IPS DF 6.9 (cell line): ENCODE measurements at regions not wholly inside any gene's neighbourhood (a gene's known extent, or its start where the extent isn't known, plus 50 kb on each side); places are given as distances from the start of the nearest gene placed in this dataset.
"Not testable (repeated sequence)": the region's sequence is repeated elsewhere in the genome, so short reads cannot be mapped to it uniquely, and the experiment has no call there.

ENCODE experiments used
- DNase-seq: peaks from one replicate; pipeline ENCODE4 v3.0.0-alpha.2; 2013; ENCODE audit warnings: low read depth, low spot score
- H3K27ac ChIP-seq: one replicate; pipeline ENCODE4 v1.5.1; 2013; ENCODE audit warnings: low read length, control low read depth
- H3K27me3 ChIP-seq: 2 replicates; pipeline ENCODE4 v1.6.1; 2013; ENCODE audit warnings: mild to moderate bottlenecking, low read length; ENCODE audit not compliant: control insufficient read depth, insufficient read depth
- H3K36me3 ChIP-seq: 2 replicates; pipeline ENCODE4 v1.6.1; 2013; ENCODE audit warnings: low read length; ENCODE audit not compliant: control insufficient read depth, insufficient read depth
- H3K4me1 ChIP-seq: 2 replicates; pipeline ENCODE4 v1.6.1; 2013; ENCODE audit warnings: low read length; ENCODE audit not compliant: control insufficient read depth, insufficient read depth
- H3K4me3 ChIP-seq: 2 replicates; pipeline ENCODE4 v1.5.1; 2013; ENCODE audit warnings: mild to moderate bottlenecking, low read length
- H3K9me3 ChIP-seq: 2 replicates; pipeline ENCODE4 v1.6.1; 2013; ENCODE audit warnings: low read length, inconsistent platforms; ENCODE audit not compliant: control insufficient read depth, insufficient read depth
- WGBS: extraction: QIAGEN DNeasy Blood & Tissue Kit; methylation state at CpG from one replicate; pipeline ENCODE4 v1.1.7; 2013; ENCODE audit warnings: mixed read lengths, missing lambda C conversion rate; ENCODE audit not compliant: insufficient read length, insufficient coverage; 5-methylcytosine and 5-hydroxymethylcytosine counted together

GRCh38 chr11:114928260-114928870 lies 250.0 kb downstream of the NXPE2 start:
- no peaks in the 10 kb centered on the region for H3K27me3 ChIP-seq
- no peaks in the 10 kb centered on the region for H3K36me3 ChIP-seq
- WGBS = no CpG with 5 or more reads among the region's 6 CpGs

DNA sequence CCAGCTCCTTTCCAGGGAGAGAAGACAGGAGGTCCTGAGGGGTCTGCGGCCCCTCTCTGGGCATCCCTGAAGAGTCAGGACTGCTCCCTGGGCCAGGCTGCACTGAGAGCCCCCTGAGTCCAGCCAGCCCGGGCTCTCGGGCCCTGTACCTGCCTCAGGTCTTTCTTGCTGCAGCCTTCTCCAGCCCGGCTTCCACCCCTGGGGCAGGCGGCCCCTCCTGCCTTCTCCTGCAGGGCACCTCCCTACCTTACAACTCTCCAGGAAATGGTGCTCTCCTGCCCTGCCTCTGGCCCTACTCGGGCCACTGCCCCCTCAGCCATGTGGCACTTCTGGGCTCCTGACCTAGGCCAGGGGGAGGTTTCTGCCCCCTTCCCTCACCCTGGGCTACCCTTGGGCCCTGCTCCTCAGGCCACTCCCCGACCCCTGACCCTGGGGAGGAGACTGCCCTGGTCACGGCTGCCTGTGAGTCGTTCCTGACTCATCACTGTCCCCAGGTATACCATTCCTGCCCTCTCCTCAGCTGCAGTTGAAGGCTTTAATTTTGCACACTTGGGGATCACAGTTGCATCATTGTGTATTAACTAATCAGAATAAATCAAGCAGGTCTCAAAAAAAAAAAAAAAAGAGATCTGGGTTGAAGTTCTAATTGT lies 251.1 kb downstream of the NXPE2 start:
- Histone ChIP-seq H3K4me1 (no peaks in the 10 kb centered on the region), H3K4me3 (no peak overlapping the region), H3K27ac (no peak overlapping the region), H3K36me3 (no peaks in the 10 kb centered on the region), H3K9me3 (no peaks in the 10 kb centered on the region), H3K27me3 (no peaks in the 10 kb centered on the region)
- WGBS = no CpG with 5 or more reads among the region's 9 CpGs
- DNase-seq = no peak

More at GRCh38 chr11:114928260-114928870, 250.0 kb downstream of the NXPE2 start:
- H3K27ac ChIP-seq = no peak overlapping the region
- no peak for DNase-seq
- no peaks in the 10 kb centered on the region for H3K9me3 ChIP-seq
- no peak overlapping the region for H3K4me3 ChIP-seq
- H3K4me1 ChIP-seq = no peaks in the 10 kb centered on the region

DNA sequence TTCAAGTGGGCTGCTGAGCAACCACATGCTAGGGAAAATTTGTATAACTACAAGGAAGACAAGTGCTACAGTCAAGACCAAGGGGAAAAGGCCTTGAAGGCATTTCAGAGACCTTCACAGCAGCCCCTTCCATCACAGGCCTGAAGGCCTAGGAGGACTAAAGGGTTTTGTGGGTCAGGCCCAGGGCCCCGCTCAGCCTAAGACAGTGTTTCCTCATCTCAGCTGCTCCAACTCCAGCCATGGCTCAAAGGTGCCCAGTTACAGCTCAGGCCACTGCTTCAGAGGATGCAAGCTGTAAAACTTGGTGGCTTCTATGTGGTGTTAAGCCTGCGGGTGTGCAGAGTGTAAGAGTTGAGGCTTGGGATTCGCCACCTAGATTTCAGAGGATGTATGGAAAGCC lies 260.5 kb downstream of the NXPE2 start:
- no peak overlapping the region for H3K27ac ChIP-seq
- no peaks in the 10 kb centered on the region for H3K36me3 ChIP-seq
- no CpG with 5 or more reads among the region's 3 CpGs for WGBS
- no peak overlapping the region for H3K4me3 ChIP-seq
- no peak for DNase-seq
- no peaks in the 10 kb centered on the region for H3K9me3 ChIP-seq
- H3K4me1 ChIP-seq = no peaks in the 10 kb centered on the region
- H3K27me3 ChIP-seq = no peaks in the 10 kb centered on the region

- H3K9me3 ChIP-seq = no peaks in the 10 kb centered on the region
- H3K4me3 ChIP-seq = no peak overlapping the region
- no peak overlapping the region for H3K27ac ChIP-seq
- DNase-seq = no peak
- no peaks in the 10 kb centered on the region for H3K27me3 ChIP-seq
- H3K4me1 ChIP-seq = no peaks in the 10 kb centered on the region
- no peaks in the 10 kb centered on the region for H3K36me3 ChIP-seq
These were observed 263.9 kb downstream of the NXPE2 start for GRCh38 chr11:114942207-114942606.

- H3K4me3 ChIP-seq = no peak overlapping the region
- H3K4me1 ChIP-seq = no peaks in the 10 kb centered on the region
- H3K36me3 ChIP-seq = no peaks in the 10 kb centered on the region
- no peak overlapping the region for H3K27ac ChIP-seq
- WGBS = no CpG with 5 or more reads among the region's 13 CpGs
- H3K27me3 ChIP-seq = no peaks in the 10 kb centered on the region
- no peaks in the 10 kb centered on the region for H3K9me3 ChIP-seq
- no peak for DNase-seq
These were observed 271.5 kb downstream of the NXPE2 start for GRCh38 chr11:114949614-114950351.

DNA sequence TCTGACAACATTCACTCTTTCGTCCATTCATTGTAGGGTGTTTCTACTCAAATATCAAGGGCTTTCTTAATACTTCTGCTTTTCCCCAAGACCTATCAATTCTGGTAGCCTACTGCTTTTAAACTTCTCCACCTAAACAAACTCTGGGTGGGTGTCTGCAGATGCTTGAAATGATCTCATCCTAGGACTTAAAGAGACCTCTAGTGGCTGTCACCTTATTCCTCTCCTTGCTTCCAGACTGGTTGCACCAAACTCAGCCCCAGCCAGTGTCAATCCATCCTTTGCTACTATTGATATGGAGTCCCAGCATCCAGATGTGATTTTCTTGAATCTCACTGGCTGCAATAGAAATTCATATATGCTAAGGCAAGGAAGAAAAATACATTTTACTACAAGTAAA lies 274.7 kb downstream of the NXPE2 start:
- WGBS = no CpG with 5 or more reads among the region's 1 CpG
- Histone ChIP-seq H3K36me3 (no peaks in the 10 kb centered on the region), H3K9me3 (no peaks in the 10 kb centered on the region), H3K27ac (no peak overlapping the region), H3K4me1 (no peaks in the 10 kb centered on the region), H3K27me3 (no peaks in the 10 kb centered on the region), H3K4me3 (no peak overlapping the region)
- DNase-seq = no peak

GRCh38 chr11:114955923-114956322 lies 277.6 kb downstream of the NXPE2 start:
- no peaks in the 10 kb centered on the region for H3K9me3 ChIP-seq
- no CpG with 5 or more reads among the region's 1 CpG for WGBS
- H3K4me1 ChIP-seq = no peaks in the 10 kb centered on the region
- H3K36me3 ChIP-seq = no peaks in the 10 kb centered on the region
- no peaks in the 10 kb centered on the region for H3K27me3 ChIP-seq
- H3K4me3 ChIP-seq = no peak overlapping the region
- no peak overlapping the region for H3K27ac ChIP-seq
- no peak for DNase-seq

GRCh38 chr11:114956566-114956965 lies 278.2 kb downstream of the NXPE2 start:
- no peak for DNase-seq
- H3K27me3 ChIP-seq = no peaks in the 10 kb centered on the region
- H3K4me1 ChIP-seq = no peaks in the 10 kb centered on the region
- no peaks in the 10 kb centered on the region for H3K36me3 ChIP-seq
- no peaks in the 10 kb centered on the region for H3K9me3 ChIP-seq
- H3K27ac ChIP-seq = no peak overlapping the region
- WGBS = no CpG with 5 or more reads among the region's 5 CpGs
- no peak overlapping the region for H3K4me3 ChIP-seq

- Histone ChIP-seq H3K27me3 (no peaks in the 10 kb centered on the region), H3K4me3 (no peak overlapping the region), H3K36me3 (no peaks in the 10 kb centered on the region), H3K9me3 (no peaks in the 10 kb centered on the region), H3K4me1 (no peaks in the 10 kb centered on the region), H3K27ac (no peak overlapping the region)
- no peak for DNase-seq
- WGBS = no CpG with 5 or more reads among the region's 8 CpGs
These were observed 281.7 kb downstream of the NXPE2 start for GRCh38 chr11:114959953-114960505.

GRCh38 chr11:114960819-114961218 lies 282.5 kb downstream of the NXPE2 start:
- H3K4me1 ChIP-seq, H3K9me3 ChIP-seq, H3K4me3 ChIP-seq, H3K27ac ChIP-seq, H3K27me3 ChIP-seq, H3K36me3 ChIP-seq, DNase-seq: not testable (repeated sequence)
- no CpG with 5 or more reads among the region's 21 CpGs for WGBS
